A673 (cell line): ENCODE measurements at regions not wholly inside any gene's neighbourhood (a gene's known extent, or its start where the extent isn't known, plus 50 kb on each side); places are given as distances from the start of the nearest gene placed in this dataset.

ENCODE experiments used
- CTCF ChIP-seq: fragments of 300-800, 200-600 bp; sonication (generic); conservative IDR thresholded peaks from 2 replicates; pipeline ENCODE4 v1.5.1; 2017; ENCODE audit warnings: low read depth, mild to moderate bottlenecking, antibody characterized with exemption, low read length, moderate library complexity, mixed read lengths
- EZH2 ChIP-seq: fragments of 200-600 bp; sonication (generic); IDR thresholded peaks from 2 replicates; pipeline ENCODE4 v1.6.1; 2017; ENCODE audit warnings: borderline replicate concordance, low read depth, mild to moderate bottlenecking, mixed read lengths, antibody characterized with exemption, low read length; ENCODE audit not compliant: poor library complexity, severe bottlenecking

DNA sequence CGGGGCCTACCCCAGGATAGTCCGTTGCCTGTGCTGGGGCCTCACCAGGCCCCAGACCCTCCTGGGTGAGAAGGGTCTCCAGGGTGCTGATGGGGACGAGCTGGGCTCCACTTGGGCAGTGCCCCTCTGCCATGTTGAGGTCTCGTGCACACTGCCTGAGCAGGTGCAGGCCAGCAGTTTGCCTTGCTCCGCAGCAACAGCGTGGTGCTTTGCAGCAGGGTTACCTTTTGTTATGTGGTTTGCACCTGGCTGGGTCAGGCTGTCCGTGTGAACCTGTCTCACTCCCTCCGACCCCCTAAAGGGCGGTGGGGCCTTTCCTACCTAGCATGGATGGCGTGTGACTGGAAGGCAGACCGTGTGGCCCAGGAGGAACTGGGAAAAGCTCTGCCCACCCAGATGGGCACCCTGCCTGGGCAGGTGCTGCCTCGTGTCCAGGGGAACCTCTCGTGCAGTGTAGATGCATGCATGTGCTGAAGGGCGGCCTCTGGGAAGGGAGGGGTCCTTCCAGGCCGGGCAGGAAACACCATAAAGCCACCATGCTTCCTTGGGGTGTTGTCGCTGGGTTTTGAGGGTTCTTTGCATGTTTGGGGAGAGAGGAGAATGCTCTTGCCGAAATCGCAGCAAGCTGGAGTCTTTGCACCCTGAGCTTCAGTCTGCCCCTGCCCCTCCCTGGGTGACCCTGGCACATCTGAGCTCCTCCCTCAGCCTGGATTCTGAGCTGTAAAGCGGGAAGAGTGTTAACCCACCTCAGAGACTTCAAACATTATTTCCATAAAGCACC is 75.4 kb upstream of the PPARA start:
- TF ChIP-seq CTCF (no peak), EZH2 (no peak)
